SH-SY5Y (cell line): ENCODE measurements at regions not wholly inside any gene's neighbourhood (a gene's known extent, or its start where the extent isn't known, plus 50 kb on each side); places are given as distances from the start of the nearest gene placed in this dataset.

ENCODE experiments used
- GATA2 ChIP-seq: IDR thresholded peaks from 2 replicates; pipeline ENCODE4 v1.6.1; 2011; ENCODE audit warnings: mild to moderate bottlenecking, low read depth, low read length
- GATA3 ChIP-seq: IDR thresholded peaks from 2 replicates; pipeline ENCODE4 v1.6.1; 2011; ENCODE audit warnings: low read depth, mild to moderate bottlenecking, low read length, moderate library complexity

DNA sequence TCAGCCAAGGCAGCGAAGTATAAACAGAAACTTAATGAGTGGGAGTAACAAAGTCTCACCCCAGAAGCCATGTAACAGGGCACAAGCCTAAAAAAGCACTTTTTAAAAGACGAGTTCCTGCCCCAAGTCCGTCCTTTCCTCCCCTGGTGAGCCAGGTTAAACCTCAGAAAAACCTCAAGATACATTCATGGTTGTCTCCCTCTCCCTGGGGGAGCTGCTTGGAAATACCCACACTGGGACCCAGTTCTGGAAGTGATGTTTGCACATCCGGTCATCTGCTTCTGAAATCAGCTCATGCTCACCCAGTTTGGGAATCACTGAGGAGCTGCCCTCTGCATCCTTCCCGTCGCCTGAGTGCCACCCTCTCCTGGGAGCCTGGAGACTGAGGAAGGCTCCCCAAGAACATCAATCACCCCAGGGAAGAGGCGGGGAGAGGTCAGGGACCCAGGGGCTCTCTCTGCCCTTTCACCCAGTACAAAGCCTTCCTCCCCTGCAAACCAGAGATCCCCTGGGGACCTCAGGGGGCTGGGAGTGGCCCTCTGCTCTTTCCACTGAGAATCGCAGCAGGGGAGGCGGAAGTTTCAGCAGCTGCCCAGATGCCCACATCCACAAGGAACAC lies 150.6 kb upstream of the AGAP1 start:
- TF ChIP-seq GATA2 (no peak), GATA3 (no peak)
